ENCODE measurements at regions not wholly inside any gene's neighbourhood (a gene's known extent, or its start where the extent isn't known, plus 50 kb on each side); places are given as distances from the start of the nearest gene placed in this dataset.

DNA sequence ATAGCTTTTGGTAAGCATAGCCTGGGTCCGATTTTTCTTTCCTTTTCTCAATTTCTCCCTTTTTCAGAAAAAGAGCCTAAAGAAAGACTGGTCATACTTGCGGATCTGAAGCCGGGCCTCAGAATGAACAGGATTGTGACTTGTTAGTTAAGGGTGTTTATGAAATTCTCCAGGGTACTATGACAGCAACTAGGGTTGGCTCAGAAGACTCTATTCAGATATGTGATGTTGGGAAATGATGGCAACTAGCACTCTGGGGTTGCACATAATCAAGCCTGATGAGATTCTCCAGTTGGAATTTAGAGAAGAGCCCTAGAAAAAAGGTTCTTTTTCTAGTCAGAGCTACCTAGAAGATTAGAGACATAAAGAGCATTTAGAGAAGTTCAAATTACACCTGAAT is 352.4 kb upstream of the POM121L12 start:
- no peak for TF ChIP-seq EZH2 (IDR thresholded peaks at IDR 0.05; ENCODE audit: low read depth)
- TF ChIP-seq, protein P1, sequence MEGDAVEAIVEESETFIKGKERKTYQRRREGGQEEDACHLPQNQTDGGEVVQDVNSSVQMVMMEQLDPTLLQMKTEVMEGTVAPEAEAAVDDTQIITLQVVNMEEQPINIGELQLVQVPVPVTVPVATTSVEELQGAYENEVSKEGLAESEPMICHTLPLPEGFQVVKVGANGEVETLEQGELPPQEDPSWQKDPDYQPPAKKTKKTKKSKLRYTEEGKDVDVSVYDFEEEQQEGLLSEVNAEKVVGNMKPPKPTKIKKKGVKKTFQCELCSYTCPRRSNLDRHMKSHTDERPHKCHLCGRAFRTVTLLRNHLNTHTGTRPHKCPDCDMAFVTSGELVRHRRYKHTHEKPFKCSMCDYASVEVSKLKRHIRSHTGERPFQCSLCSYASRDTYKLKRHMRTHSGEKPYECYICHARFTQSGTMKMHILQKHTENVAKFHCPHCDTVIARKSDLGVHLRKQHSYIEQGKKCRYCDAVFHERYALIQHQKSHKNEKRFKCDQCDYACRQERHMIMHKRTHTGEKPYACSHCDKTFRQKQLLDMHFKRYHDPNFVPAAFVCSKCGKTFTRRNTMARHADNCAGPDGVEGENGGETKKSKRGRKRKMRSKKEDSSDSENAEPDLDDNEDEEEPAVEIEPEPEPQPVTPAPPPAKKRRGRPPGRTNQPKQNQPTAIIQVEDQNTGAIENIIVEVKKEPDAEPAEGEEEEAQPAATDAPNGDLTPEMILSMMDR (conservative IDR thresholded peaks at IDR 0.05): no peak
- H3K79me2 ChIP-seq (ENCODE audit: low read depth): no peaks in the 10 kb centered on the region
- ChIA-PET CTCF (no interaction called here), POLR2A (ENCODE audit: unreplicated experiment) (no interaction called here)
- no peak overlapping the region for H3K4me3 ChIP-seq
- DNase-seq: no peak
- H3K4me1 ChIP-seq (replicated peaks; ENCODE audit: insufficient read depth): no peaks in the 10 kb centered on the region
- no peaks in the 10 kb centered on the region for H3K9me2 ChIP-seq (ENCODE audit: insufficient read depth)
- no peaks in the 10 kb centered on the region for H3F3A ChIP-seq (ENCODE audit: insufficient read depth, low read depth)
- no peaks in the 10 kb centered on the region for H3K27me3 ChIP-seq (ENCODE audit: insufficient read depth, low read depth)
- BruUV-seq (replicated peaks): no TSS peak
- no peaks in the 10 kb centered on the region for H3K36me3 ChIP-seq (ENCODE audit: low read depth)
- no peaks in the 10 kb centered on the region for H3K9me3 ChIP-seq (ENCODE audit: insufficient read depth, low read depth)
- no peaks in the 10 kb centered on the region for H4K20me1 ChIP-seq (ENCODE audit: insufficient read depth)
- intact Hi-C loops (cut with micrococcal nuclease; ENCODE audit: unreplicated experiment): no loop called here
- H3K4me2 ChIP-seq: no peak overlapping the region
- no peak overlapping the region for H2AFZ ChIP-seq
- H3K27ac ChIP-seq: no peak overlapping the region

DNA sequence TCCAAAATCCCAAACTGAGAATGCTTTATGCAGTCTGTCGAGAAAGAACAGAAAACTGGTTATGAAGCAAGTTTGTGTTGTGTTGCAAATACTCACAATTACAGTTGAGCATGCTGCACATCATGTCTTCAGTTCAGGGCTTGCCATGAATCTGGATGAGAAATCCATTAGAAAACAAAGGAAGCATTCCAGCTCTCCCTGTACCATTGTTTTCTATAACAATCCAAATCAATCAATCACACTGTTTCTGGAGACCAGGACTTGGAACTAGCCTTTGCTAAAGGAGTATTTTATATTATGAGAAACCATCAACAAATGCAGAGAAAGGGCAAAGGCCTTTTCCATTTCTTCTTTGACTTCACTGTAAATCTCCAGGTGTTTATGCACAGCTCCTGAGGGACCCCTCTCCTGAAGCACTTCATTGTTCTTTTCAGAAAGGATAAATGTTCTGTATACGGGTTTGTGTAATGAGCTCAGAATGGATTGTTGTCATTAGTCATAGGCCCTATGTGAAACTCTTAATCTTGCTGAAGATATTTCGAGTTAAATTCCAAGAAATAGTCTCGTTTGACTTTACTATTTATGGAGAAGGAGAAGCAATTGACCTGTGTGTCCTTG is 364.7 kb upstream of the POM121L12 start:
- Histone ChIP-seq H3K27me3 (ENCODE audit: insufficient read depth, low read depth) (peaks cover 44% of the 10 kb centered on the region), H2AFZ (no peak overlapping the region), H3F3A (ENCODE audit: insufficient read depth, low read depth) (no peaks in the 10 kb centered on the region), H3K9me3 (ENCODE audit: insufficient read depth, low read depth) (no peaks in the 10 kb centered on the region; the same call in 1 of the 2 replicates), H3K27ac (no peak overlapping the region), H3K4me1 (replicated peaks; ENCODE audit: insufficient read depth) (no peaks in the 10 kb centered on the region), H3K4me3 (no peak overlapping the region), H3K9me2 (ENCODE audit: insufficient read depth) (no peaks in the 10 kb centered on the region), H3K36me3 (ENCODE audit: low read depth) (no peaks in the 10 kb centered on the region), H3K4me2 (no peak overlapping the region), H4K20me1 (ENCODE audit: insufficient read depth) (no peaks in the 10 kb centered on the region), H3K79me2 (ENCODE audit: low read depth) (no peaks in the 10 kb centered on the region)
- DNase-seq: no peak
- POLR2A ChIA-PET (ENCODE audit: unreplicated experiment): no interaction called here
- intact Hi-C loops (cut with micrococcal nuclease; ENCODE audit: unreplicated experiment): no loop called here
- BruUV-seq (replicated peaks): no TSS peak
- CTCF ChIA-PET: no interaction called here
- TF ChIP-seq EZH2 (IDR thresholded peaks at IDR 0.05; ENCODE audit: low read depth): no peak
- TF ChIP-seq, protein P1 (conservative IDR thresholded peaks at IDR 0.05): no peak

DNA sequence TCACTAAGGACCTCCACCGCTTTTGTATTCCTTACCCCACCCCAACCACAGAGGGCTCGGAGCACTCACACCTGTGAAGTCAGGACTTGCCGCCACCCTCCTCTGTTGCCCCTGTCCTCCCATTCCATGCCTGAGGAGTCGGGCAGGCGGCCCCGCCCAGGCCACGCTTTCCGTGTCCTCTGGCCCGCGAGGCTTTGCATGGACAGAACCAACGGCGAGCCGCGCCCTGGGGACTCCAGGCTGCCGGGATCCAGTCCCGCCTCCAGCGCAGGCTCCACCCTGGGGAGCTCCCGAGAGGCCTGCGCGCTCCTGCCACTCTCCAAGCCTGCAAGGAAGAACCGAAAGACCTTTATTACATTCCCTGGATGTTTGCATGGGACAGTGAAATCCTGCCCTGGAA is 366.4 kb upstream of the POM121L12 start:
- H3K4me2 ChIP-seq: no peak overlapping the region
- no peaks in the 10 kb centered on the region for H3K9me2 ChIP-seq (ENCODE audit: insufficient read depth)
- DNase-seq: no peak
- H3K36me3 ChIP-seq (ENCODE audit: low read depth): no peaks in the 10 kb centered on the region
- no peaks in the 10 kb centered on the region; the same call in 1 of the 2 replicates for H3K9me3 ChIP-seq (ENCODE audit: insufficient read depth, low read depth)
- no peaks in the 10 kb centered on the region for H3K79me2 ChIP-seq (ENCODE audit: low read depth)
- CTCF ChIA-PET: no interaction called here
- TF ChIP-seq, protein P1 (conservative IDR thresholded peaks at IDR 0.05): no peak
- no peak for TF ChIP-seq EZH2 (IDR thresholded peaks at IDR 0.05; ENCODE audit: low read depth)
- H3F3A ChIP-seq (ENCODE audit: insufficient read depth, low read depth): no peaks in the 10 kb centered on the region
- H4K20me1 ChIP-seq (ENCODE audit: insufficient read depth): no peaks in the 10 kb centered on the region
- H3K4me3 ChIP-seq: no peak overlapping the region
- no TSS peak for BruUV-seq (replicated peaks)
- no peak overlapping the region for H2AFZ ChIP-seq
- no peak overlapping the region for H3K27ac ChIP-seq
- no peaks in the 10 kb centered on the region for H3K4me1 ChIP-seq (replicated peaks; ENCODE audit: insufficient read depth)
- intact Hi-C loops (cut with micrococcal nuclease; ENCODE audit: unreplicated experiment): no loop called here
- POLR2A ChIA-PET (ENCODE audit: unreplicated experiment): no interaction called here
- H3K27me3 ChIP-seq (ENCODE audit: insufficient read depth, low read depth): peaks cover 44% of the 10 kb centered on the region
